ENCODE measurements at regions not wholly inside any gene's neighbourhood (a gene's known extent, or its start where the extent isn't known, plus 50 kb on each side); places are given as distances from the start of the nearest gene placed in this dataset.

DNA sequence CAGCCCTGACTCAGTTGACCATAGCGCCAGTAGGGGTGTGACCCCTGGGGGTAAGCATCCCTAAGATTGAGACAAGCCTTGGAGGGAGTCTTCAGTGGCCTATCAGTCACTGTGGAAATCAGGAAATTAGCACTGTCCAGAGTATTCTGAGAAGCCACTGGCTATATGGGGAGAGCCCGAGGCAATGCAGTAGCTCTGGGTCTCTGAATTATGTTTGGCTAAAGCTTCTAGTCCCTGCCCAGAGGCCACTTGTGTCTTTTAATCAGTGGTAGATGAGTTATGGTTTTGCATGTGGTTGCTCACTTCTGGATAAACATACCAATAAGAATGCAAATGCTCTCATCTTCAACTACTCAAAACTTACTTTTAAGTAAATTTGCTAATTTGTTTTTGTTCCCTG, 100.6 kb upstream of the TOX3 start:
- no peak for DNase-seq

DNA sequence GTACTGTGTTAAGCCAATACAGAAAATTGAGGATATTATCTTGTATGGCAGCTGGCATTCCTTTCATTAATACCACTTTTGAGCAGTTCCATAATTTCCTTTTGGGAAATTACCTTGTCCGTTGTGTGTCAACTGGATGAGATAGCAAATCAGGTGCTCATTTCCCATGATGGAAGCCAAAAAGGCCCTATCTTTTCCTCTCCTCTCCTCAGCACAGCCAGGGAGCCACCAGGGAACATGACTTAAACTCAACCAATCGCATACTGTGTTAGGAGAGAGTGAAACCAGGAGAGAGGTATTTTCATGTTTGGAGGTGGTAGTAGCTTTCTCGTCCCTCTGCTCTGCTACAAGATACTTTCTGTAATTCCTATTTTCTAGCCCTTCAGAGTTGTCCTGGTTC, 96.1 kb upstream of the TOX3 start:
- DNase-seq = no peak

DNA sequence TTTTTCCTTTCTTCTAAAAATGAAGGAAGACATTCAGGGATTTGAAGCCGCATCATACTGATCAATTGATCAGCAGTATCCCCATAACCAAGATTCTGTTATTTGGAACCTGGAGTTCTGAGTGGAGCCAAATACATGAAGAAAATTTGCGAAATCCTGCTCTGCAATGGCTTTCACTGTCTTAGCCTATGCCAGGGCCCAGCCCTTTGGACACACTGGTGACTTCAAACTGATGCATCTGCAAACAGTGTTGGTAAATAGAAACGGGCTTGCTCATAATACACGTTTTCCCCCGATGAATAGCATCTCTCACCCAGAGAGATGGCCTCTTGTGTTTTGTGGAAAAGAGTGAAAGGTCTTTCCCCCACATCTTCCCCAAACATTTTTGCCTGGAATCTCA, 87.6 kb upstream of the TOX3 start:
- no peak for DNase-seq

DNA sequence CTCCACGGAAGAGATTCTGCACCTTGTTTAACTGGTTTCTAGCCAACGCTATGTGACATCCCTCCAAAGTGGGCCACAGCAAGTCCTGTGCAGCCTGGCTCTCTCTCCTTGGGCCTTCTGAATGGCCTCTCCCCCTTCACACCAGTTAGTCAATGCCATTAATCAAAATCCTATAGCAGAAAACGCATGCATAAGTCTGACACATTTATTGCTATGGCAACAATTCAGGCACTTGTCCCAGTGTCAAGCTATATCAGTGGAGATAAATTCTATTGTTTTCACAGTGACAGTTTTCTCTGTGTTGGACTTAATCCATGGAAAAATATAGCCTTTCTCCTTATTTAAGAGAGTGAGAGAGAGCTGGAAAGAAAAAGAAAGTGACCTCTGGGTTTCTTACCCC, 87.2 kb upstream of the TOX3 start:
- no peak for DNase-seq

DNA sequence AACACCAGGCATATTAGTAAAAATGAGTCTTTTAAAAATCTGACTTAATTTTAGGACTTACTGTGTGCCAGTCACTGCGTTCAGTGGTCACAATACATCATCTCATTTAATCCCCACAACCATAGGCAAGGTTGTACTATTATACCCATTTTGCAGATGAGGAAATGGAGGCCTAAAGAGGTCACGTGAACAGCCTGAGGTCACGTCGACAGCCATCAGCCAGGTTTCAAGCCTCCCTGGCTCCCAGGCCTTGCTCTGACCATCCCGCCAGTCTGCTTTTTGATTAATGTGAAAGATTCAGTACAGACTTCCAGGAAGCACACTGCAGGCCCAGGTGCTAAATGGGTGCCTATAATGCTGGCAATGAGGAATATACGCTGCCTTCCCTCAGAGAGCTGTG, 86.3 kb upstream of the TOX3 start:
- no peak for DNase-seq

DNA sequence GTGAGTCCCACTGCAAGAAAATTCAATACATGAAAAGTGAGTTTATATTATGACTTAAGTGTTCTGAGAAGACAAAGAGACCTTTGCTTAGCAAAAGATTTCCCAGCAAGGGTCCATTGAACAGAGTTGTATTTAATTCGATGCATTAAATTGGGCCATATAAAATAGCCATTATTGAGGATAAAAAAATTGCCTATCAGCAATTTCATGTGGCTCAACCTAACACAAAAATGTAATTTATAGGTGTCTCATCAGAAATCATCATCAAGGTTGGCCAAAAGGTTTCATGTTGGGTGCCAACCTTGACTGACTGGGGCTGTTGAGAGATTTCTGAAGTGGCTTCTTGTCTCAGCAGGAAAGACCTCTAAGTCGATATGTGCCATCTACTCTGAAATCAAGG, 84.8 kb upstream of the TOX3 start:
- DNase-seq = no peak

DNA sequence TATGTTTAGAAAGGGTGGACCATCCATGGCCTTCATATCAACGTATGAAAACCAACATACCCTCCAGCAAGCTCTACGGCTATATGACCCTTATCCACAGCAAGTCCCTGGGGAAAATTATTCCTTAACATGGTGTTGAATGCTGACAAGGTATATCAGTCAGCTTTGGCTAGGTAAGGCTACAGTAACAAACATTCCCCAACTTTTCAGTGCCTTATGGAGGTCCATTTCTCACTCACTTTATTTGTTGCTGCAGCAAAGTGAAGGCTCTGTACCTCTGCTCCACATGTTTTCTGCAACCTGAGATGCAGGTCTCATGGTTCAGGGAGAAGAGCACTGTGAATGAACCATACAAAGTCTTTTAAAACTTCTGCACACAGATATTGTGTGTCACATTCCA, 83.8 kb upstream of the TOX3 start:
- DNase-seq = no peak

DNA sequence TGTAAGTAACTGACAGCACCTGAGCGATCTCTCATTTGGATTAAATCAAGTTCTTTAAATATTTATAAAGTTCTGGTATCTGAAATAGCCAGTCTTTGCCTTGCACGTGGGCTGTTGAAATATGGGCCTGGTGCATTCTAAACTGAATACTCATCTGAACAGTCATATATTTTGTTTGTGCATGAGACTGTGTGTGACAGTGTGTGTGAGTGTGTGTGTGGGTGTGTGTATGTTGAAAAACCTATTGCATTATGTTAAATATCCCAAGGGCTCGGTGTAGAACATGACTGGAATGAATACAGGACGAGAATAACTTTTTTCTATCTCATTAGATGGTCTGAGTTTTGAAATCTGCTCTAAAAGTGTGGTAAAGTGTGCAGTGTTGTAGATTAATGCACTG, 82.4 kb upstream of the TOX3 start:
- DNase-seq = no peak

DNA sequence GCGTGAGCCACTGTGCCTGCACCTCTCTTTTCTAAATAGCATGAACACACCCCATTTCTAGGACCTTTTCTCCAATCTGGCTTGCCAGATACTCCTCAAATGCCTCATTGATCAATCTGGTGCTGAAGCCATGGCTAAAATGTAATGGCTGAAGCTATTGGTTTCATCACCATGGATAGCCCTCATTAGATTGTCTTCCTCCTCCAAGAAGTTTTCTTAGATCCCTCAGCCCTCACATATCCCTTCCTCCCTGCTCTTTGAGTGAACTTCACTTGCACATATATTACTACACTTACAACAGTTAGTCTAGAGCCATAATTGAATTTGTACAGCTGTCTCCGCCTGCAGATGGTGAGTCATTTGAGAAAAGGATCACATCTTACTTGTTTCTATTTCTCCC, 77.9 kb upstream of the TOX3 start:
- DNase-seq = no peak

DNA sequence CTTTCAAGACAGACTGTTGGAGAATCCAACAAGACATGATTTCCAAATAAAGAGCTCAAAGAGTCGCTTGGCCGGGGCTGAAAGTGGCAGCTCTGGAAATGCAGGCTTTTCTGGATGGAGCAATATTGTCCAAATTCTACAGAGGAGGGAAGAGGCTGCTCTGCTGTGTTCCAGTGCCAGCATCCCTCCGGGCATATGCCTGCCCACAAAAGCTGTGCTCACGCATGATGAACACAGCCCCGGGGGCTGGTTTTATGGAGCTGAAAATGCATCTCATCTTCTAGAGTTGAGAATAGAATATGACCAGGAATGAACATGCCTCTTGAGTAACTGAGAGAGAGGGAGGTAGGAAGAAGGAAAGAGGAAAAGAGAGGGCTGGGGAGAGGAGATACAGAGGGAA, 74.7 kb upstream of the TOX3 start:
- no peak for DNase-seq

DNA sequence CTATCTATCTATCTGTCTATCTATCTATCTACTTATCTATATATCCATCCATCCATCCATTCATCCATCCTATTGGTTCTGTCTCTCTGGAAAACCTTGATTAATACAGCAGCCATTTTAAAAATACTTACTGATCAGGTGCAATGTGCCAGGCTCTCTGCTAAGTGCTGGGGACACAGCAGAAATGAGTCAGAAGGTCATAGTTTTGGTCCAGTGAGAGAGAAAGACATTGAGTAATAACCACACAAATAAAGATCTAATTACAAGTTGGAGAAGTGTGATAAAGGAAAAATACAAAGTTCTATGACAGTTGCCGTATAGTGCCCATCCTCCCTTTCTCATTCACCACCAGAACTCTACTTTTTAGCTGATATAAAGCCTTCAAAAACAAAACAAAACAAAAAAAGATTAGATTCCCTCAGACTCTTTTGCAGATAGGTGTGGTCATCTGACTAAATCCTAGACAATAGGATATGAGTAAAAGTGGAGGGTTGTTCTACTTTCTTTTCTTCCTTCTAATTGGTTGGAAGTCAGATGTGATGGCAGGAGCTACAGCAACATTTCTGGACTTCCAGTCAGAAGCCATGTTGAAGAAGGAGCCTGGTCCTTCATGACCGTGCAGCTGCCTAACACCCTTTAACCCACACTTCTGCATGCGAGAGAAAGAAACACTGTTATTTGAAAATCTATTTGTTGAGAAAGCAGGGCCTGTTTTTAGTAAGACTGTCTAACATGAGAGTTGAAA, 72.0 kb upstream of the TOX3 start:
- no peak for DNase-seq

DNA sequence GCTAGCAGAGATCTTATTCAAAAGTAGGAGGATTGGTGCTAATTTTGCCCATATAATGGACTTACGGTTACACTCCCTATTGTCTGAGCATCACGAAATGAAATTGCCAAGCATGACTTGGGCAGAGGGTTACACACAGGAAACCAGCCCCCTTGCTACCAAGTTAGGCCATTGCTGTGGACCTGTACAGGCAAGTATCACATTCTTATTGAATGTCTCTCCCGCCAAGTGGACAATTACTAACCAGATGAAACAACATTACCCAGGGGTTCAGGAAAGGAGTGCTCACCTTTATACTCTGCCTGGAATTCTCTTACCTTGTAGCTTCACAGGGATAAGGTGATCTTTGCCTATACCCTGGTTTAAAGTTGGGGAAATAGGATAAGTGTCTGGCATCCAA, 70.6 kb upstream of the TOX3 start:
- DNase-seq = no peak

DNA sequence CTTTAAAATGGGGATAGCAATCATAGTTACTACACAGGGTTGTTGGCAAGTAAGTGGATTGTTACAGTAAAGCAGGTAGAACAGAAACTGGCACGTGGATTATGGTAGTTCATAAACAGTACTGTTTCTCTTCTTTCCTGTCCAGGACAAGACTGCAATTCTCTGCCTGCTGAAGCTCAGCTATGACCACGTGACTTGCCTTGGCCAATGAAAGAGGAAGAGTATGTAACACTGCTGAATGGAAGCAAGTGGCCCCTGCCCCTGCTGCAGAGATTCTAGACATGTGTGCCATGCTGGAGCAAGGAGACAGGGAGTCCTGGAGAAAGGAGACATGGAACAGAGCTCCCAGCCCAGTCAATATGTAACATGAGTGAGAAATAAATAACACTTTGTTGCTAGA, 66.6 kb upstream of the TOX3 start:
- no peak for DNase-seq

DNA sequence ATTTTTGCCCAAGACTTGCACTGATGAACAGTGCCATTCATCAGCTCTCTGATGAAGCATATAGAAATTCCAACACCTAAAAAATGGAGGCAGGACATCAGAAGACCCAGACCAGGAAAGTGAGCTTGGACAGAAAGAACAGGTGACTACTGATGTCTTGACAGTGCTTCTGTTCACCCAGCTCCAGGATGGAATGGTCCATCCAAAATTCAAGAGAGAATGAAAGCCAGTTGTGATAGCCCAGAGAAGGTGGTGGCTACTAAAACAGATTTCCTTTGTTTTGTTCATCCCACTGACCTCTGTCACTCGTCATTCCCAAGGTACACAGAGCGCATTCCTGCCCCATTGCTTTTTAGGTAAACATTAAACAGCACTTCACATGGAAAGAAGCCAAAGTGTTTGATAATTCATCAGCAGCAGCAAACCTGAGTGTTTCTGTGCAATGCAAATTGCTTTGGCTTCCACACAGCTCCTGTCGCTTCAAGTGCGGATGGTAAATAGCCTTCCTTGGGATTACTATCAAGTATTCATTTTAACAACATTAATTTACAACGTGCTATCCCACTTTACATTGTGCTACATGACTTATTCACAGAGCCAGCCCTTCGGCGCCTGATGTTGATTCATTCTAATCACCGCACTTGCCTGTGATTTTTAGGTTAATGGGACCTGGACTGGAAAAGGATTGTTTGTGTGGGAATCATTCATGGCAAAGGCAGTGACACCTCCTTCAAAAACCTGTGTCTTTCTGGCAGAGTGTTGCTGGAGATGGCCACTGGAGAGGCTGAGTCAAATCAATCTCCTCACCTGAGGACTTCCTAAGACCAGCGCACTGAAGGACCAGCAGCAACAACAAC, 65.1 kb upstream of the TOX3 start:
- no peak for DNase-seq

DNA sequence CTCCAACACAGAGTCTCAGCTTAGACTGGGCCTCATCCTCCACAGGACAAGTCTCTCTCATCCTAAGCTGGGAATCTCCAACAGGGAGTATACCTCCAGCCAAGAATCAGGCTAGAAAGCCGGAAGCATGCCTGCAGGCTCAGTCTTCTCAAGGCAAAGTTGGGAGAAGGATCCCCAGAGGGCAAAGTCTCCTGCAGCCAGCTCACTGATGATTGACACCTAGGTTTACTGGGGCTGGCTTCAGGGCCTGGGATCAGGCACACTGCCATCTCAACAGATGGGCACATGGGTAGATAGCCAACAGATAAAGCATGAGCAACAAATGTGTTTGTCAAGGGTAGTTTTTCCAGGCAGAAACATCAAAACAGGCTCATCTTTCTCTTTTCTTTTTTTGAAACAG, 56.1 kb upstream of the TOX3 start:
- DNase-seq = no peak

DNA sequence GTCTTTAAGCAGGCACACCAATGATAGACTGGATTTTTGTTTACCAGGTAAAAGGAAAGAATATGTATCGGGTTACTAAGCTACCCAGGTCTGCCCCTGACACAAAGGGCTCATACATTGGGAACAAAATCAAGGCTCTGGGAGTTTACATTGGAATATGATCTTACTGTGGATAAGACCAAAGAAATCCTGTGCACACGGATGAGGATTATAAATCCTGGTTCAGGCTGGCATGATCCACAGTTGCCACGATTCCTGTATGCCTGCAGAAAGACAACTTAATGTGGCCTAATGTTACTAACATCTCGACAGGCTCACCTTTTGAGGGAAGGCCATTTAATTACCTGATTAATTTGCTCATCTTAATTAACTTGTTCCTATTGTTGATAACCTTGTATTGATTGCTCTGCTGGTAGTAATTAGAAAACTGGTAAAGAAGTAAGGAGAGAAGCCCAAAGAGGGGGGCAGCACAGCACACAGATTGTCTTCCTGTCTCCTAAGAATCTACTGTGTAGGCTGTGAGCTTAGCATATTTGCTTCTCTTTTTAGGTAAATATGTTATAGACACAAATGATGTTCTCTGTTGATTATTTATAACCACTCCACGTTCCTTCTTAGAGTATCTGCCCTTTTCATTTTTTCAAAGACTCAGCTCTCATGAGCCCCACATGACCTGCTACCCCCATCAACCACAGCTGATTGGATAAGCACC, 51.0 kb upstream of the TOX3 start:
- DNase-seq = no peak

DNA sequence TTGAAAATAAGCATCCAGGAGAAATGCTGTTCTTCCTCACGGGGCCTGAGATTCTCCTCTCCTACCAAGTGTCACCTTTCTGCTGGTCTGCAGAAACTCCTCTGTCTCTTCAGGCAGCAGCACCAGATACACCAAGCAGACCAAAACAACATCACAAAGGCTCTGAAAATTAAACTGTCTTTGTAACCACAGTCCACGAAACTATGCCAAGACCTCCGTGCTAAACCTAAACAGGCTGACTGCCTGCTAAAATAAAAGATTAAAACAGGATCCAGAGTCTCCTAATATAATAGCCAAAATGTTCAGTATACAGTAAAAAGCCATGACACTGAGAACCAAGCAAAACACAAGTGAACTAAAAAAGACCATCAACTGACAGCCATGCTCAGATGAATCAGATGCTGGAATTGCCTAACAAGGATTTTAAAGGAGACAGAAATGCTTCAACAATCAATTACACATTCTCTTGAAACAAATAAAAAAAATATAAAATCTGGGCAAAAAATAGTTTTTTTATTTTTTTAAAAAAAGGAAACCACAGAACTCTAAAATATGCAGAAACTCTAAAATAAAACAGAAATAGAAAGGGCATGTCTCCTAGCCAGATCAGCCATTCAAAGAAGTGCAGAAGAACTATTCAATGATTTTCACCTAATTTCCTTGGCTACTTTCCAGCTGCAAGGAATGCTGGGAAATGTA, 50.3 kb upstream of the TOX3 start:
- no peak for DNase-seq
